Bronchial epithelial cell (primary cell): ENCODE measurements at regions not wholly inside any gene's neighbourhood (a gene's known extent, or its start where the extent isn't known, plus 50 kb on each side); places are given as distances from the start of the nearest gene placed in this dataset.

Experiments
- DNase-seq: peaks from one replicate; pipeline ENCODE4 v3.0.0-alpha.2; 2010; ENCODE audit warnings: low read depth
- FAIRE-seq: peaks from 2 replicates; lab custom pipeline; 2011; peaks lifted over from hg19 to GRCh38; lab: Jason Lieb, UNC
- H3K27me3 ChIP-seq: 2 replicates; pipeline ENCODE4 v1.5.1; 2011; ENCODE audit warnings: low read length; ENCODE audit not compliant: control insufficient read depth, insufficient read depth
- H3K36me3 ChIP-seq: 2 replicates; pipeline ENCODE4 v1.5.1; 2011; ENCODE audit warnings: low read length; ENCODE audit not compliant: control insufficient read depth, insufficient read depth
- H3K4me3 ChIP-seq: 2 replicates; pipeline ENCODE4 v1.5.1; 2011; ENCODE audit warnings: mild to moderate bottlenecking, low read depth, low read length, control low read depth
- CTCF ChIP-seq: IDR thresholded peaks from 2 replicates; pipeline ENCODE4 v1.5.1; 2011; ENCODE audit warnings: mild to moderate bottlenecking, moderate library complexity, low read length, control low read depth, inconsistent platforms; ENCODE audit not compliant: insufficient read depth, severe bottlenecking

- Histone ChIP-seq H3K36me3 (no peaks in the 10 kb centered on the region), H3K27me3 (no peaks in the 10 kb centered on the region), H3K4me3 (no peak overlapping the region)
- FAIRE-seq (no peak), DNase-seq (no peak)
- no peak for TF ChIP-seq CTCF
These were observed 287.9 kb upstream of the NBEA start for GRCh38 chr13:34654203-34654602.

GRCh38 chr13:34654647-34655046 lies 287.4 kb upstream of the NBEA start:
- DNase-seq, result no peak

GRCh38 chr13:34655554-34655953 lies 286.5 kb upstream of the NBEA start:
- DNase-seq (no peak), FAIRE-seq (no peak)
- Histone ChIP-seq H3K4me3 (no peak overlapping the region), H3K27me3 (no peaks in the 10 kb centered on the region), H3K36me3 (no peaks in the 10 kb centered on the region)
- no peak for TF ChIP-seq CTCF

More at GRCh38 chr13:34654647-34655046, 287.4 kb upstream of the NBEA start:
- H3K4me3 ChIP-seq, result no peak overlapping the region
- no peaks in the 10 kb centered on the region for H3K36me3 ChIP-seq
- TF ChIP-seq CTCF, result no peak
- no peaks in the 10 kb centered on the region for H3K27me3 ChIP-seq
- no peak for FAIRE-seq

- Histone ChIP-seq H3K4me3 (no peak overlapping the region), H3K27me3 (no peaks in the 10 kb centered on the region)
- FAIRE-seq, result no peak
These were observed 284.4 kb upstream of the NBEA start for GRCh38 chr13:34657716-34658115.

GRCh38 chr13:34667286-34668218 lies 274.5 kb upstream of the NBEA start:
- Histone ChIP-seq H3K36me3 (no peaks in the 10 kb centered on the region), H3K4me3 (no peak overlapping the region), H3K27me3 (no peaks in the 10 kb centered on the region)
- no peak for TF ChIP-seq CTCF
- no peak for DNase-seq
- no peak for FAIRE-seq

More at GRCh38 chr13:34657716-34658115, 284.4 kb upstream of the NBEA start:
- no peak for TF ChIP-seq CTCF
- peak; percentile 87 for DNase-seq
- no peaks in the 10 kb centered on the region for H3K36me3 ChIP-seq
